ENCODE measurements at regions not wholly inside any gene's neighbourhood (a gene's known extent, or its start where the extent isn't known, plus 50 kb on each side); places are given as distances from the start of the nearest gene placed in this dataset.

DNA sequence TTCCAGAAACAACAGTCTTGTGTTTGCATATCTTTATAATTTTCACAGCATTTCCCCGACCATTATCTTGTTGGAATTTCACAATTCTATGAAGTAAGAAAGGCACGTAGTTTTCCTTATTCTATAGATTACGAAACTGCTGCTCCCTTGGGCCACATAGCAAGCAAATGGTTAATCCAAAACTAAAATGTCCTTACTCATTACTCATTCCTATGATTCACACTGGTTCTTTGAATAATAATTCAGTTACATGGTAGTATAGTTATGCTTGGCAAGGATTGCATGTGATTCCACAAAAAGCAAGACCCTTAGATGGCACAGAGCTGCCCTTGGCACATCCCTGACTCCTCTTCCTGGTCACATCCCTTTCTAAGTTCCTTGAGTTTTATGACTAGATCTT lies 51.2 kb downstream of the OR13H1 start:
- peak; percentile 46 for DNase-seq (ENCODE audit: low read depth)
- no peak overlapping the region for H3K4me3 ChIP-seq (ENCODE audit: control insufficient read depth, low read depth, low read length)
- TF ChIP-seq, protein P1, sequence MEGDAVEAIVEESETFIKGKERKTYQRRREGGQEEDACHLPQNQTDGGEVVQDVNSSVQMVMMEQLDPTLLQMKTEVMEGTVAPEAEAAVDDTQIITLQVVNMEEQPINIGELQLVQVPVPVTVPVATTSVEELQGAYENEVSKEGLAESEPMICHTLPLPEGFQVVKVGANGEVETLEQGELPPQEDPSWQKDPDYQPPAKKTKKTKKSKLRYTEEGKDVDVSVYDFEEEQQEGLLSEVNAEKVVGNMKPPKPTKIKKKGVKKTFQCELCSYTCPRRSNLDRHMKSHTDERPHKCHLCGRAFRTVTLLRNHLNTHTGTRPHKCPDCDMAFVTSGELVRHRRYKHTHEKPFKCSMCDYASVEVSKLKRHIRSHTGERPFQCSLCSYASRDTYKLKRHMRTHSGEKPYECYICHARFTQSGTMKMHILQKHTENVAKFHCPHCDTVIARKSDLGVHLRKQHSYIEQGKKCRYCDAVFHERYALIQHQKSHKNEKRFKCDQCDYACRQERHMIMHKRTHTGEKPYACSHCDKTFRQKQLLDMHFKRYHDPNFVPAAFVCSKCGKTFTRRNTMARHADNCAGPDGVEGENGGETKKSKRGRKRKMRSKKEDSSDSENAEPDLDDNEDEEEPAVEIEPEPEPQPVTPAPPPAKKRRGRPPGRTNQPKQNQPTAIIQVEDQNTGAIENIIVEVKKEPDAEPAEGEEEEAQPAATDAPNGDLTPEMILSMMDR (conservative IDR thresholded peaks at IDR 0.05; ENCODE audit: control insufficient read depth, insufficient read depth, low read depth, low read length), result no peak

DNA sequence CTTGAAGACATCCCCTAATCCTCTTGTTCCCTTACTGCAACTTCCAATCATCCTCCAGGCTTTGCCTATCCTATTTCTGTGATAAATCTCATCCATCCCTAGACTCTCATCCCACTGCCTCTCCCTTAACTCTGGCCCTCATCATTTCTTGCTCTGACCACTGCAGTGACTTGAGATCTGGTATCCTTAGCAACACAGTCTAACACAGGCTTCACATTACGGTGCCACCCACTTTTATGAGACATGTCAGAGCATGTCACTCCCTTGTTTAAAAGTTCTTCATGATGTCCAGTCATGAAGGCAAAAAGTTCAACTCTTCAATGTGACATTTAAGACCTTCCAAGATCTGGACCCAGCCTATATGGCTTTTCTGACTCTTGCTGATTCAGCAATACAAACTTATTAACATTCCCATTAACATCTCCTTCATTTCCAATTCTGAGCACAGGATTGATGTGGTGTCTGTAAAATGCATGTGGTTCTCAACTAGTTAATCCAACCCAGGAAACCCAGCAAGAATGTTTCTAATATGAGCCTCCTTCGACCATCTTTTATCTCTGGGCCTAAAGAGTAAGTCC lies 64.0 kb downstream of the OR13H1 start:
- TF ChIP-seq, protein P1 (conservative IDR thresholded peaks at IDR 0.05; ENCODE audit: control insufficient read depth, insufficient read depth, low read depth, low read length), result no peak
- no peak for DNase-seq (ENCODE audit: low read depth)
- no peak overlapping the region for H3K4me3 ChIP-seq (ENCODE audit: control insufficient read depth, low read depth, low read length)

DNA sequence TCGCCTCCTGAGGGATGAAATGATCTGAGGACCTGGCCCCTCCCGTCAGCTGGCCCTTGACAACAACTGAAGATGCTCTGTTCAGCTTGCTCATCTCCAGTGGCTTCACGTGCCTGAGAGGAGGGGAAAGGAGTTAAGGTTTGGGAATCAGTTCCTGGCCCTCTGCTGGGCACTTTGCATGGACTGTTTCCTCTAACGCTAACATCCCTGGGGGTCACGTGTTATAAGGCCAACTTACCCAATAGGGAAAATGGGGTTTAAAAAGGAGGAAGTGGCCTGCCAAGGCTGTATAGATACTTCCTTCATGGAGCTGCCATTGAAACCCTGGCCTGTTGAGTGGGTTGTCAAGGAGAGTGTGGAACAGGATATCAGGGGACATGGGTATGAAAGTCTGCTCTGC lies 65.6 kb downstream of the OR13H1 start:
- TF ChIP-seq, protein P1 (conservative IDR thresholded peaks at IDR 0.05; ENCODE audit: control insufficient read depth, insufficient read depth, low read depth, low read length), result no peak
- no peak overlapping the region for H3K4me3 ChIP-seq (ENCODE audit: control insufficient read depth, low read depth, low read length)
- DNase-seq (ENCODE audit: low read depth), result no peak

DNA sequence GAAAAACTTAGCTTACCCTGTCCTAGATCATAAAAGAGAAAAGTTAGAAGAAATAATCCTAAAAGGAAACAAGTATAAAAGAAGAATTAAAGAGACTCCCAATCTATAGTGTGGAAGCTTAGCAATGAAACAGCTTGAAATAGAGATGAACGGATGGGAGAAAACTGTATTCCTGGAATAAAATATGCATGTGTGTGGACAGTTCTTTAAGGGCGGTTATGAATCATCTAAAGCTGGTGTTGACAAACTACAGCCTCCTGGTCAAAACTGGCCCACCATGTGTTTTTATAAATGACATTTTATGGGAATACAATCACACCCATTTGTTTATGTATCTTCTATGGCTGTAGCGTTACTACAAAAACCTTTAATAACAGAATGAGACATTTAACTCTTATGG lies 69.4 kb downstream of the OR13H1 start:
- no peak overlapping the region for H3K4me3 ChIP-seq (ENCODE audit: control insufficient read depth, low read depth, low read length)
- TF ChIP-seq, protein P1 (conservative IDR thresholded peaks at IDR 0.05; ENCODE audit: control insufficient read depth, insufficient read depth, low read depth, low read length), result no peak
- DNase-seq (ENCODE audit: low read depth), result no peak

DNA sequence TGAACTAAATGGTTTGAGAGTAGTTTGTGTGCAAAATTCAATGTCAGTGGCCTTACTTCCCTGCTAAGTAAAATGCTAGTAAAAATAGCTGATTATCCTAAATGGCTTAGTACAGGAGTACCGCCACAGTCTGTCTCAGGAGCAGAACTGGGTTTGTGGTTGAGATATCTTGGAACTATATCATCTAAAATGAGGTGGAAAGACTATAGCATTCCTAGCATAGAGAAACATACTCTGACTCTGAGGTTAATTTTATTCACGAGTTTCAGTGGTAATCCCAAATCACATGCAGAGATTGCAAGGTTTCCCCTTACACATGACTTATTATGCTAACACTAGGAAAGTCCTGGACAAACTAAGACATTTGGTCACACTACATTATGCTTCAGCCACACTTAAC lies 70.4 kb downstream of the OR13H1 start:
- no peak overlapping the region for H3K4me3 ChIP-seq (ENCODE audit: control insufficient read depth, low read depth, low read length)
- no peak for DNase-seq (ENCODE audit: low read depth)
- TF ChIP-seq, protein P1 (conservative IDR thresholded peaks at IDR 0.05; ENCODE audit: control insufficient read depth, insufficient read depth, low read depth, low read length), result no peak

DNA sequence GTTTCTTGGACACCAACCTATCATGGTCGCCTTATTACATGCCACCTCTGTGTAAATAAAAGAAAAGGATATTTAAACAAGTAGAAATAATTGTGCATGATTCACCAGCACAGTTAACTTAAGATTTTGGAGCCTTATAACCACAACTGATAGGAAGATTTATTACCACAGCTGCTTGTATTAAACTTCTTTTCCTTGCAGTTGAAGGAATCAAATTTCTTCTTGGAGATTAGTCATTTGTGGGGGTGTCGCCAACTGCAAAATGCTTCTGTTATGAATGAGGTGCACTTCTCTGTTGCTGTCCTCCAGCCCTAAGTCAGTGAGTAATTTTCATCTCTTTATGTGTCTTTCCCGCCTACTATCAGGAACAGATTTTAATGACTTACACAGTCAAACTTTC lies 73.3 kb downstream of the OR13H1 start:
- H3K4me3 ChIP-seq (ENCODE audit: control insufficient read depth, low read depth, low read length), result no peak overlapping the region
- DNase-seq (ENCODE audit: low read depth), result peak; percentile 82
- TF ChIP-seq, protein P1 (conservative IDR thresholded peaks at IDR 0.05; ENCODE audit: control insufficient read depth, insufficient read depth, low read depth, low read length), result no peak

DNA sequence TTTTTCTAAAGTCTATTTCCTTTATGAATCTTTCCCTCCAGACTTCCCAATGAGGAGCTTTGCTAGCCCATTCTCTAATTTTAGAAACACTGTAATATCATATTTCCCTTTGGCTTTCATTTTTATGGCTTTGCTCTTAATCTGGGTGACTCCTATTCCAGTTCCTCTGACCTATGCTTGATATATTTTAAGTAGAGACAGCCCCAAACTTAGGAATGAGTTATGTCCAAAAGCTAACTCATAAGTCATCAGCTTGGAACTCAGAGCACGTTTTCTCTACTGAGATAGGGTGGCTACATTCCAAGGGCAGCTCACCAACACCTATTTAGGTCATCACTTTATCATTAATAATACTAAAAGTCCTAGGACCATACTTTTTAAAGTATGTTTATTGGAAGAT lies 77.8 kb downstream of the OR13H1 start:
- DNase-seq (ENCODE audit: low read depth), result peak; percentile 3
- no peak overlapping the region for H3K4me3 ChIP-seq (ENCODE audit: control insufficient read depth, low read depth, low read length)
- TF ChIP-seq, protein P1 (conservative IDR thresholded peaks at IDR 0.05; ENCODE audit: control insufficient read depth, insufficient read depth, low read depth, low read length), result no peak

All from fibroblast of mammary gland (primary cell).